ENCODE measurements at regions not wholly inside any gene's neighbourhood (a gene's known extent, or its start where the extent isn't known, plus 50 kb on each side); places are given as distances from the start of the nearest gene placed in this dataset.

GRCh38 chr3:67846166-67846565 is 191.8 kb upstream of the SUCLG2 start:
- Histone ChIP-seq H2AFZ (ENCODE audit: low read length) (no peak overlapping the region), H3K9me2 (replicated peaks; ENCODE audit: low read depth, low read length) (no peaks in the 10 kb centered on the region), H3K4me3 (ENCODE audit: low read length, poor library complexity, severe bottlenecking) (no peak overlapping the region), H3K36me3 (ENCODE audit: insufficient read depth, low read length) (no peaks in the 10 kb centered on the region), H3K4me2 (ENCODE audit: low read depth, low read length, poor library complexity, severe bottlenecking) (no peak overlapping the region), H3K27me3 (ENCODE audit: insufficient read depth, low read length, poor library complexity, severe bottlenecking) (no peaks in the 10 kb centered on the region), H3K79me2 (ENCODE audit: insufficient read depth, low read length) (no peaks in the 10 kb centered on the region), H3K9ac (ENCODE audit: low read depth, low read length, poor library complexity, severe bottlenecking) (no peak overlapping the region), H3F3A (ENCODE audit: low read depth) (no peaks in the 10 kb centered on the region), H3K4me1 (ENCODE audit: insufficient read depth, low read length, poor library complexity, severe bottlenecking) (no peaks in the 10 kb centered on the region), H4K20me1 (ENCODE audit: insufficient read depth, low read length, poor library complexity, severe bottlenecking) (no peaks in the 10 kb centered on the region), H3K9me3 (ENCODE audit: insufficient read depth, low read depth, low read length) (no peaks in the 10 kb centered on the region; the same call in 1 of the 2 replicates)
- TF ChIP-seq EZH2phosphoT487 (IDR thresholded peaks at IDR 0.05; ENCODE audit: borderline replicate concordance), result no peak
- TF ChIP-seq, protein P1, sequence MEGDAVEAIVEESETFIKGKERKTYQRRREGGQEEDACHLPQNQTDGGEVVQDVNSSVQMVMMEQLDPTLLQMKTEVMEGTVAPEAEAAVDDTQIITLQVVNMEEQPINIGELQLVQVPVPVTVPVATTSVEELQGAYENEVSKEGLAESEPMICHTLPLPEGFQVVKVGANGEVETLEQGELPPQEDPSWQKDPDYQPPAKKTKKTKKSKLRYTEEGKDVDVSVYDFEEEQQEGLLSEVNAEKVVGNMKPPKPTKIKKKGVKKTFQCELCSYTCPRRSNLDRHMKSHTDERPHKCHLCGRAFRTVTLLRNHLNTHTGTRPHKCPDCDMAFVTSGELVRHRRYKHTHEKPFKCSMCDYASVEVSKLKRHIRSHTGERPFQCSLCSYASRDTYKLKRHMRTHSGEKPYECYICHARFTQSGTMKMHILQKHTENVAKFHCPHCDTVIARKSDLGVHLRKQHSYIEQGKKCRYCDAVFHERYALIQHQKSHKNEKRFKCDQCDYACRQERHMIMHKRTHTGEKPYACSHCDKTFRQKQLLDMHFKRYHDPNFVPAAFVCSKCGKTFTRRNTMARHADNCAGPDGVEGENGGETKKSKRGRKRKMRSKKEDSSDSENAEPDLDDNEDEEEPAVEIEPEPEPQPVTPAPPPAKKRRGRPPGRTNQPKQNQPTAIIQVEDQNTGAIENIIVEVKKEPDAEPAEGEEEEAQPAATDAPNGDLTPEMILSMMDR (conservative IDR thresholded peaks at IDR 0.05; ENCODE audit: low read length), result no peak

GRCh38 chr3:67832817-67833216 is 178.4 kb upstream of the SUCLG2 start:
- Histone ChIP-seq H4K20me1 (ENCODE audit: insufficient read depth, low read length, poor library complexity, severe bottlenecking) (no peaks in the 10 kb centered on the region), H3K36me3 (ENCODE audit: insufficient read depth, low read length) (no peaks in the 10 kb centered on the region)
- TF ChIP-seq, protein P1 (conservative IDR thresholded peaks at IDR 0.05; ENCODE audit: low read length), result no peak
- no peak for TF ChIP-seq EZH2phosphoT487 (IDR thresholded peaks at IDR 0.05; ENCODE audit: borderline replicate concordance)

DNA sequence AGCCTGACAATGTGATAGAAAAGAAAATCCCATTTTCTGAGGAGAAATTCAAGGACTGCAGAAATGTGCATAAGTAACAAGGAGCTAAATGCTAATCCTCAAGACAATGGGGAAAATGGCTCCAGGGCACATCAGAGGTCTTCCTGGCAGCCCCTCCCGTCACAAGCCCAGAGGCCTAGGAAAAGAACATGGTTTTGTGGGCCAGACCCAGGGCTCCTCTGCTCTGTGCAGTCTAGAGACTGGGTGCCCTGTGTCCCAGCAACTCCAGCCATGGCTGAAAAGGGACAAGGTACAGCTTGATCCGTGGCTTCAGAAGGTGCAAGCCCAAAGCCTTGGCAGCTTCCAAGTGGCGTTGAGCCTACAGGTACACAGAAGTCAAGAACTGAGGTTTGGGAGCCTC is 176.8 kb upstream of the SUCLG2 start:
- H3K79me2 ChIP-seq (ENCODE audit: insufficient read depth, low read length), result no peaks in the 10 kb centered on the region
- H3F3A ChIP-seq (ENCODE audit: low read depth), result no peaks in the 10 kb centered on the region
- H3K9me3 ChIP-seq (ENCODE audit: insufficient read depth, low read depth, low read length), result no peaks in the 10 kb centered on the region; the same call in 1 of the 2 replicates

More at GRCh38 chr3:67832817-67833216, 178.4 kb upstream of the SUCLG2 start:
- Histone ChIP-seq H3K4me2 (ENCODE audit: low read depth, low read length, poor library complexity, severe bottlenecking) (no peak overlapping the region), H3K9me3 (ENCODE audit: insufficient read depth, low read depth, low read length) (no peaks in the 10 kb centered on the region; the same call in 1 of the 2 replicates), H3K79me2 (ENCODE audit: insufficient read depth, low read length) (no peaks in the 10 kb centered on the region), H3K4me3 (ENCODE audit: low read length, poor library complexity, severe bottlenecking) (no peak overlapping the region), H3K27me3 (ENCODE audit: insufficient read depth, low read length, poor library complexity, severe bottlenecking) (no peaks in the 10 kb centered on the region), H3F3A (ENCODE audit: low read depth) (no peaks in the 10 kb centered on the region), H3K4me1 (ENCODE audit: insufficient read depth, low read length, poor library complexity, severe bottlenecking) (no peaks in the 10 kb centered on the region), H3K9me2 (replicated peaks; ENCODE audit: low read depth, low read length) (no peaks in the 10 kb centered on the region), H3K9ac (ENCODE audit: low read depth, low read length, poor library complexity, severe bottlenecking) (no peak overlapping the region), H2AFZ (ENCODE audit: low read length) (no peak overlapping the region)

More for the DNA sequence above, 176.8 kb upstream of the SUCLG2 start:
- Histone ChIP-seq H3K4me1 (ENCODE audit: insufficient read depth, low read length, poor library complexity, severe bottlenecking) (no peaks in the 10 kb centered on the region), H3K27me3 (ENCODE audit: insufficient read depth, low read length, poor library complexity, severe bottlenecking) (no peaks in the 10 kb centered on the region), H3K9ac (ENCODE audit: low read depth, low read length, poor library complexity, severe bottlenecking) (no peak overlapping the region), H3K36me3 (ENCODE audit: insufficient read depth, low read length) (no peaks in the 10 kb centered on the region), H4K20me1 (ENCODE audit: insufficient read depth, low read length, poor library complexity, severe bottlenecking) (no peaks in the 10 kb centered on the region), H3K4me2 (ENCODE audit: low read depth, low read length, poor library complexity, severe bottlenecking) (no peak overlapping the region), H3K9me2 (replicated peaks; ENCODE audit: low read depth, low read length) (no peaks in the 10 kb centered on the region), H2AFZ (ENCODE audit: low read length) (no peak overlapping the region), H3K4me3 (ENCODE audit: low read length, poor library complexity, severe bottlenecking) (no peak overlapping the region)
- TF ChIP-seq, protein P1 (conservative IDR thresholded peaks at IDR 0.05; ENCODE audit: low read length), result no peak
- no peak for TF ChIP-seq EZH2phosphoT487 (IDR thresholded peaks at IDR 0.05; ENCODE audit: borderline replicate concordance)
